Cardiac muscle cell (in vitro differentiated cells and primary cell): ENCODE measurements at regions not wholly inside any gene's neighbourhood (a gene's known extent, or its start where the extent isn't known, plus 50 kb on each side); places are given as distances from the start of the nearest gene placed in this dataset.

Experiments
- DNase-seq, 2 donors: peaks; one replicate each; pipeline versions ENCODE4 v3.0.0 to v3.0.0-alpha.2; 2010 to 2017; ENCODE audit warnings: low read depth in 1 of 2, low spot score in 1 of 2
- H3K27ac ChIP-seq: fragments of 200-600 bp; sonication (generic); 2 replicates; pipeline ENCODE4 v1.5.1; 2016
- H3K27me3 ChIP-seq: fragments of 200-600 bp; sonication (generic); 2 replicates; pipeline ENCODE4 v1.6.0; 2016; ENCODE audit warnings: control low read depth
- H3K36me3 ChIP-seq: fragments of 200-600 bp; sonication (generic); 2 replicates; pipeline ENCODE4 v1.5.1; 2016; ENCODE audit warnings: control low read depth
- H3K4me1 ChIP-seq: fragments of 200-600 bp; sonication (generic); 2 replicates; pipeline ENCODE4 v1.8.1; 2017; ENCODE audit warnings: low read depth, mild to moderate bottlenecking, mixed run types
- H3K4me3 ChIP-seq: fragments of 200-600 bp; sonication (generic); 2 replicates; pipeline ENCODE4 v1.5.1; 2016; ENCODE audit warnings: mild to moderate bottlenecking
- H3K9me3 ChIP-seq: fragments of 200-600 bp; sonication (generic); 2 replicates; pipeline ENCODE4 v1.5.1; 2017; ENCODE audit warnings: low read depth, mild to moderate bottlenecking, control low read depth
- TF ChIP-seq, protein P1 (sequence below): IDR thresholded peaks from 2 replicates; pipeline ENCODE4 v1.5.1; 2012; ENCODE audit warnings: low read depth, mild to moderate bottlenecking, low read length

DNA sequence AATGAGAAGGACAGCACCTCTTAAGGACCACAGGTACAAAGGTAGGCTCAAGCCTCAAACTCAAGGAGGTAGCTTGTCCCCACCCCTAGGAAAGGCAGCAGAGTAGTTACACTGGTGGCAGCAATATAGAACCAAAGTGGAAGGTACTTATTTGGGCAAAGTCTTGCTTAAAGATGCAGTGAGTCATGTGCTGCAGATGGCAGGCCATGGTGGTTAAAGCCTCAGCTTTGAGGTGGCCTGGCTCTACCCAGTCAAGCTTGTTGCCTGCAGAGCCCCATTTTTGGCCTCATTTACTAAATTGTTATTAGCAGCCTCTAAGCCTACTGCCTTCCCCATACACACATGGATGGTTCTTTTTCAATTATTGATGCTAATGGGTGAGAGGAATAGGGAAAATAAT is 146.0 kb downstream of the ELOVL4 start:
- TF ChIP-seq, protein P1, sequence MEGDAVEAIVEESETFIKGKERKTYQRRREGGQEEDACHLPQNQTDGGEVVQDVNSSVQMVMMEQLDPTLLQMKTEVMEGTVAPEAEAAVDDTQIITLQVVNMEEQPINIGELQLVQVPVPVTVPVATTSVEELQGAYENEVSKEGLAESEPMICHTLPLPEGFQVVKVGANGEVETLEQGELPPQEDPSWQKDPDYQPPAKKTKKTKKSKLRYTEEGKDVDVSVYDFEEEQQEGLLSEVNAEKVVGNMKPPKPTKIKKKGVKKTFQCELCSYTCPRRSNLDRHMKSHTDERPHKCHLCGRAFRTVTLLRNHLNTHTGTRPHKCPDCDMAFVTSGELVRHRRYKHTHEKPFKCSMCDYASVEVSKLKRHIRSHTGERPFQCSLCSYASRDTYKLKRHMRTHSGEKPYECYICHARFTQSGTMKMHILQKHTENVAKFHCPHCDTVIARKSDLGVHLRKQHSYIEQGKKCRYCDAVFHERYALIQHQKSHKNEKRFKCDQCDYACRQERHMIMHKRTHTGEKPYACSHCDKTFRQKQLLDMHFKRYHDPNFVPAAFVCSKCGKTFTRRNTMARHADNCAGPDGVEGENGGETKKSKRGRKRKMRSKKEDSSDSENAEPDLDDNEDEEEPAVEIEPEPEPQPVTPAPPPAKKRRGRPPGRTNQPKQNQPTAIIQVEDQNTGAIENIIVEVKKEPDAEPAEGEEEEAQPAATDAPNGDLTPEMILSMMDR = no peak
- no peak overlapping the region for H3K27ac ChIP-seq
- DNase-seq = no peak

DNA sequence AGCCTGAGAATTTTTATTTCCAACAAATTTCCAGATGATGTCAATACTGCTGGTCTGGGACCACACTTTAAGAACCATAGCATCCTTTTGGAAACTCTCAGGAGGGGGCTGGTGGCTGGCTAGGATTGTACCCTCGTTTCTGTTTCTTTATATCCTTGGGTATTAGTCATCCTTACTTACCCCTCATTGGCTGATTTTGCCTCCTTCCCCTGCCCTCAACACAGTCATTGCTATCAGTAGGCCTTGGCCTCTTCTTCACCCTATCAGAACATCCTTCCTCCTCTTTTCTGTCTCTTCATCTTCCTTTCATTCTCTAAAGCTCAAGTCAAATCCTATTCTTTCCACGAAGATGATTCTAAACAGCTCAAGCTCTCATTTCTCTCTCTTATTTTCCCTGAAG is 148.5 kb downstream of the ELOVL4 start:
- peaks cover 8% of the 10 kb centered on the region for H3K4me1 ChIP-seq
- no peak for DNase-seq
- H3K9me3 ChIP-seq = no peaks in the 10 kb centered on the region
- H3K27ac ChIP-seq = no peak overlapping the region
- H3K36me3 ChIP-seq = no peaks in the 10 kb centered on the region
- no peak overlapping the region for H3K4me3 ChIP-seq
- no peaks in the 10 kb centered on the region for H3K27me3 ChIP-seq
- TF ChIP-seq, protein P1 = no peak

More for the DNA sequence above, 146.0 kb downstream of the ELOVL4 start:
- Histone ChIP-seq H3K9me3 (no peaks in the 10 kb centered on the region), H3K4me3 (no peak overlapping the region), H3K36me3 (no peaks in the 10 kb centered on the region), H3K27me3 (no peaks in the 10 kb centered on the region), H3K4me1 (peaks cover 4% of the 10 kb centered on the region)

DNA sequence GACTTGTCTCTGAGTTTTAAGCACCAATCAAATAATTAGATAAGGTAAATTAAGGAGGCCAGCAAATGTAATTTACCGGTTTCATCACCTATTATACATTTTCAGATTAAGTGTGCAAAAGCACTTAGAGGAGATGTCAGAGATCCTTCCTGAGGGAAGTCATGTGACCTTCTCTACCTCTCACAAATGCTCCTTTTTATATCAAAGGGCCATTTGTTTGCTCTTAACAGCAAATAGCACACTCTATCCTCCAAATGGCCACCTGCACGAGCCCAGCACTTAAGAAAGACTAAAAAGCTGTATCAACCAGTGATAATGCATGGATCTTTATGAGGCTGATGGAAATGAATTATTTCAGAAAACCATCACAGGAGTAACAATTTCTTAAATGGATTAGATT is 149.4 kb downstream of the ELOVL4 start:
- no peak overlapping the region for H3K27ac ChIP-seq
- H3K9me3 ChIP-seq = no peaks in the 10 kb centered on the region
- no peak for DNase-seq
- TF ChIP-seq, protein P1 = no peak
- H3K4me1 ChIP-seq = peaks cover 8% of the 10 kb centered on the region
- no peaks in the 10 kb centered on the region for H3K27me3 ChIP-seq
- no peak overlapping the region for H3K4me3 ChIP-seq
- H3K36me3 ChIP-seq = no peaks in the 10 kb centered on the region

DNA sequence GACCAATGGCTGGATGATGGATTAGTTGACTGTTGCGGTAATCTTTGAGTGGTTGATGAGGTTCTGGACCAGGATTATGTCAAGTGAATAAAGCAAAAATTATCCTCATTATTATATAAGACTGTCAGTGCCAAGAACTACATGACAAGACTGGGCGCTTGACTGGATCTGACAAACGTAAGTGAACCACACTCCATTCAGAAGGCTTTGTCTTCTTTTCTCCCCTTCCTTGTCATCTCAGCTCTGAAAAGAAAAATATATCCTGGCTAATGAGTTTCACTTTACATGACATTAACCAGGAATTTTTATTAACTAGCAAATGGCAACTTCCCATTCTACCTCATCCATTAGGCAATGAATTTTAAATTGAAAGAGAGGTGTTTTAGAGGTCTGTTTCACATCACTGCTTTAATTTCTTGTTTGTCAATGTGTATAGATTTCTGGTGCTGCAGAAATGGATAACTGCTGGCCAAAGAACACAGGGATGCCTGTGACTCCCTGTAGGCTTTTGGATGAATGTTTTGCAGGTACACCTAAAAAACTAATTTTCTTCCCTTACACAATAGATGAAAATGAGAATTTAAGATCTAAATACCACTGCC is 150.1 kb downstream of the ELOVL4 start:
- peaks cover 8% of the 10 kb centered on the region for H3K4me1 ChIP-seq
- H3K36me3 ChIP-seq = no peaks in the 10 kb centered on the region
- no peak for DNase-seq
- H3K27me3 ChIP-seq = no peaks in the 10 kb centered on the region
- H3K4me3 ChIP-seq = no peak overlapping the region
- no peaks in the 10 kb centered on the region for H3K9me3 ChIP-seq
- TF ChIP-seq, protein P1 = no peak
- H3K27ac ChIP-seq = no peak overlapping the region

DNA sequence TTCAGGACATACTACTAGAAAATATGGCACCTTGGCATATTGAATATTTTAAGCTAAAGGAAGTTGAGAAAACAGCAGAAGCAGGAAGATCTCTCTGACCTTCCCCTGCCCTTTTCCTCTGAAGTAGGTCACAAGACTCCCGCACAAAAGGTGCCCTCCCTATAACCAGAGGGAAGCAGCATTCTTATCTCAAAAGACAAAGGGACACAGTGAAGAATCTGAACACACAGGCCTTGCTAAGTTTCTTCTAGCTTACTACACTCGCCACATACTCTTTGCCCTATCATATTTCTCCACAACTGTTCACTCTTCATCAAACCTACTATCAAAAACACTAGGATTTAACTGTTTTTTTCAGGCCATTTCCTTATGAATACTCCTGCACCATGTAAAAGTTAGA is 151.2 kb downstream of the ELOVL4 start:
- H3K27me3 ChIP-seq = no peaks in the 10 kb centered on the region
- no peak for DNase-seq
- no peaks in the 10 kb centered on the region for H3K9me3 ChIP-seq
- no peak overlapping the region for H3K27ac ChIP-seq
- H3K36me3 ChIP-seq = no peaks in the 10 kb centered on the region
- peaks cover 8% of the 10 kb centered on the region for H3K4me1 ChIP-seq
- no peak overlapping the region for H3K4me3 ChIP-seq
- TF ChIP-seq, protein P1 = no peak
